Trophoblast cell (in vitro differentiated cells and primary cell): ENCODE measurements at regions not wholly inside any gene's neighbourhood (a gene's known extent, or its start where the extent isn't known, plus 50 kb on each side); places are given as distances from the start of the nearest gene placed in this dataset.

ENCODE experiments used
- DNase-seq, 2 donors: peaks; one replicate each; pipeline ENCODE4 v3.0.0-alpha.2; 2016
- H2AFZ ChIP-seq: 2 replicates; pipeline ENCODE4 v1.6.1; 2013; ENCODE audit warnings: low read length, moderate library complexity, mild to moderate bottlenecking; ENCODE audit not compliant: insufficient read depth, poor library complexity
- H2AK5ac ChIP-seq: 2 replicates; pipeline ENCODE4 v1.6.1; 2013; ENCODE audit warnings: mild to moderate bottlenecking, low read length
- H2BK120ac ChIP-seq: 2 replicates; pipeline ENCODE4 v1.6.1; 2013; ENCODE audit warnings: low read length, mild to moderate bottlenecking, moderate library complexity; ENCODE audit not compliant: insufficient read depth, poor library complexity
- H2BK12ac ChIP-seq: 2 replicates; pipeline ENCODE4 v1.6.1; 2013; ENCODE audit warnings: mild to moderate bottlenecking, low read length, moderate library complexity
- H2BK5ac ChIP-seq: 2 replicates; pipeline ENCODE4 v1.6.1; 2013; ENCODE audit warnings: low read length, low read depth, moderate library complexity, mild to moderate bottlenecking; ENCODE audit not compliant: poor library complexity
- H3K14ac ChIP-seq: 2 replicates; pipeline ENCODE4 v1.6.1; 2013; ENCODE audit warnings: mild to moderate bottlenecking, low read length
- H3K18ac ChIP-seq: 2 replicates; pipeline ENCODE4 v1.6.1; 2013; ENCODE audit warnings: mild to moderate bottlenecking, low read length
- H3K23ac ChIP-seq: 2 replicates; pipeline ENCODE4 v1.6.1; 2013; ENCODE audit warnings: low read length
- H3K27ac ChIP-seq: 2 replicates; pipeline ENCODE4 v1.5.1; 2013; ENCODE audit warnings: low read depth, mild to moderate bottlenecking, inconsistent platforms, low read length, moderate library complexity
- H3K27me3 ChIP-seq: 2 replicates; pipeline ENCODE4 v1.6.1; 2013; ENCODE audit warnings: inconsistent platforms, mild to moderate bottlenecking, low read length, moderate library complexity; ENCODE audit not compliant: insufficient read depth
- H3K36me3 ChIP-seq, 2 experiments: 1 replicate in 1 of 2; 2 replicates in 1 of 2; pipeline ENCODE4 v1.6.1; 2013; ENCODE audit warnings: low read length in 2 of 2, mild to moderate bottlenecking in 2 of 2, moderate library complexity in 1 of 2; ENCODE audit not compliant: insufficient read depth in 2 of 2, control insufficient read depth in 1 of 2
- H3K4ac ChIP-seq: 2 replicates; pipeline ENCODE4 v1.6.1; 2013; ENCODE audit warnings: low read depth, mild to moderate bottlenecking, low read length, moderate library complexity
- H3K4me1 ChIP-seq, 2 experiments: 1 replicate in 1 of 2; 2 replicates in 1 of 2; pipeline ENCODE4 v1.6.1; 2013; ENCODE audit warnings: low read length in 2 of 2, mild to moderate bottlenecking in 2 of 2, moderate library complexity in 1 of 2; ENCODE audit not compliant: insufficient read depth in 2 of 2, control insufficient read depth in 1 of 2
- H3K4me2 ChIP-seq: 2 replicates; pipeline ENCODE4 v1.6.1; 2013; ENCODE audit warnings: inconsistent platforms, mild to moderate bottlenecking, low read length, moderate library complexity
- H3K4me3 ChIP-seq: 2 replicates; pipeline ENCODE4 v1.5.1; 2013; ENCODE audit warnings: mild to moderate bottlenecking, low read depth, low read length, inconsistent platforms
- H3K79me1 ChIP-seq: one replicate; pipeline ENCODE4 v1.6.1; 2013; ENCODE audit warnings: low read length
- H3K79me2 ChIP-seq: 2 replicates; pipeline ENCODE4 v1.6.1; 2013; ENCODE audit warnings: low read length, mild to moderate bottlenecking; ENCODE audit not compliant: control insufficient read depth, insufficient read depth, poor library complexity
- H3K9ac ChIP-seq: 2 replicates; pipeline ENCODE4 v1.6.1; 2013; ENCODE audit warnings: mild to moderate bottlenecking, low read length
- H3K9me3 ChIP-seq: 2 replicates; pipeline ENCODE4 v1.6.1; 2013; ENCODE audit warnings: low read depth, mild to moderate bottlenecking, control low read depth, inconsistent platforms, low read length; ENCODE audit not compliant: insufficient read depth
- H4K12ac ChIP-seq: 2 replicates; pipeline ENCODE4 v1.6.1; 2013; ENCODE audit warnings: low read depth, mild to moderate bottlenecking, low read length, moderate library complexity
- H4K8ac ChIP-seq: 2 replicates; pipeline ENCODE4 v1.6.1; 2013; ENCODE audit warnings: low read depth, mild to moderate bottlenecking, low read length, moderate library complexity
- H4K91ac ChIP-seq: one replicate; pipeline ENCODE4 v1.6.1; 2013; ENCODE audit warnings: low read depth, mild to moderate bottlenecking, low read length, moderate library complexity
- WGBS: extraction: QIAGEN DNeasy Blood & Tissue Kit; methylation state at CpG from one replicate; pipeline ENCODE4 v1.1.7; 2013; ENCODE audit warnings: missing lambda C conversion rate; ENCODE audit not compliant: insufficient read length, insufficient coverage; ENCODE audit errors: extremely low coverage; 5-methylcytosine and 5-hydroxymethylcytosine counted together

GRCh38 chr1:228824366-228824765 is 89.1 kb downstream of the RHOU start:
- Histone ChIP-seq H3K4me1 (peaks cover under 1 to 4% of the 10 kb centered on the region in 2 experiments), H3K23ac (no peak overlapping the region), H3K27me3 (no peaks in the 10 kb centered on the region), H2BK5ac (no peak overlapping the region), H2BK120ac (no peak overlapping the region), H2AK5ac (no peak overlapping the region), H3K9ac (no peak overlapping the region), H3K4ac (no peak overlapping the region), H3K79me1 (no peaks in the 10 kb centered on the region), H4K91ac (peak overlapping the region; percentile 6), H3K27ac (no peak overlapping the region), H4K8ac (no peak overlapping the region), H3K9me3 (no peaks in the 10 kb centered on the region), H2BK12ac (no peak overlapping the region), H3K4me2 (no peak overlapping the region), H3K79me2 (no peaks in the 10 kb centered on the region), H3K36me3 (no peaks in the 10 kb centered on the region), H3K4me3 (no peak overlapping the region), H2AFZ (no peak overlapping the region), H4K12ac (no peak overlapping the region), H3K18ac (no peak overlapping the region), H3K14ac (no peak overlapping the region)
- no peak for DNase-seq
- WGBS: no CpG with 5 or more reads among the region's 7 CpGs

- Histone ChIP-seq H2BK12ac (no peak overlapping the region), H4K91ac (no peak overlapping the region), H4K8ac (no peak overlapping the region), H2AFZ (no peak overlapping the region), H3K4me1 (peaks cover 4 to 6% of the 10 kb centered on the region in 2 experiments), H3K79me2 (no peaks in the 10 kb centered on the region), H3K79me1 (no peaks in the 10 kb centered on the region), H3K9ac (no peak overlapping the region), H3K4me3 (no peak overlapping the region), H3K4ac (no peak overlapping the region), H2BK5ac (no peak overlapping the region), H3K27ac (no peak overlapping the region), H3K18ac (no peak overlapping the region), H3K36me3 (no peaks in the 10 kb centered on the region), H4K12ac (no peak overlapping the region), H3K4me2 (no peak overlapping the region), H3K14ac (no peak overlapping the region), H3K9me3 (no peaks in the 10 kb centered on the region), H2BK120ac (no peak overlapping the region), H3K27me3 (no peaks in the 10 kb centered on the region), H3K23ac (no peak overlapping the region), H2AK5ac (no peak overlapping the region)
- DNase-seq: no peak
Measured at GRCh38 chr1:228825041-228825440, 89.8 kb downstream of the RHOU start.

- WGBS: no CpG with 5 or more reads among the region's 5 CpGs
- H3K4me2 ChIP-seq: no peak overlapping the region
- H2BK12ac ChIP-seq: no peak overlapping the region
Measured at GRCh38 chr1:228825840-228826484, 90.7 kb downstream of the RHOU start.

GRCh38 chr1:228827019-228827418 is 91.7 kb downstream of the RHOU start:
- Histone ChIP-seq H3K9ac (no peak overlapping the region), H3K23ac (no peak overlapping the region), H3K27me3 (no peaks in the 10 kb centered on the region), H3K4me2 (no peak overlapping the region), H3K4me3 (no peak overlapping the region), H3K79me2 (no peaks in the 10 kb centered on the region), H3K4me1 (peaks cover 15 to 16% of the 10 kb centered on the region in 2 experiments), H3K18ac (no peak overlapping the region), H2AK5ac (peak overlapping the region; percentile 86), H3K14ac (no peak overlapping the region), H3K79me1 (peaks cover 10% of the 10 kb centered on the region), H2AFZ (no peak overlapping the region), H4K8ac (peak overlapping the region; percentile 70), H3K9me3 (no peaks in the 10 kb centered on the region), H3K4ac (no peak overlapping the region), H3K27ac (no peak overlapping the region), H2BK12ac (peak overlapping the region; percentile 87), H4K91ac (peak overlapping the region; percentile 24), H2BK120ac (peak overlapping the region; percentile 33), H3K36me3 (no peaks in the 10 kb centered on the region), H2BK5ac (no peak overlapping the region), H4K12ac (no peak overlapping the region)
- no CpG with 5 or more reads among the region's 3 CpGs for WGBS
- peak in 1 of 2 donors; percentile 62 for DNase-seq

More at GRCh38 chr1:228825840-228826484, 90.7 kb downstream of the RHOU start:
- H2AFZ ChIP-seq: no peak overlapping the region
- no peaks in the 10 kb centered on the region for H3K27me3 ChIP-seq
- H3K23ac ChIP-seq: no peak overlapping the region
- H2BK5ac ChIP-seq: peak overlapping the region; percentile 52
- H3K4me1 ChIP-seq: peaks cover 13 to 15% of the 10 kb centered on the region in 2 experiments
- H4K12ac ChIP-seq: no peak overlapping the region
- peak overlapping the region; percentile 19 for H4K91ac ChIP-seq
- no peak overlapping the region for H4K8ac ChIP-seq
- peak overlapping the region; percentile 75 for H2AK5ac ChIP-seq
- H3K4ac ChIP-seq: no peak overlapping the region
- no peaks in the 10 kb centered on the region for H3K79me2 ChIP-seq
- H2BK120ac ChIP-seq: no peak overlapping the region
- peak overlapping the region; percentile 11 for H3K14ac ChIP-seq
- no peak overlapping the region for H3K4me3 ChIP-seq
- H3K27ac ChIP-seq: no peak overlapping the region
- H3K79me1 ChIP-seq: peaks cover 9% of the 10 kb centered on the region
- no peaks in the 10 kb centered on the region for H3K9me3 ChIP-seq
- H3K9ac ChIP-seq: no peak overlapping the region
- no peak overlapping the region for H3K18ac ChIP-seq
- no peaks in the 10 kb centered on the region for H3K36me3 ChIP-seq
- no peak for DNase-seq
